ENCODE measurements at regions not wholly inside any gene's neighbourhood (a gene's known extent, or its start where the extent isn't known, plus 50 kb on each side); places are given as distances from the start of the nearest gene placed in this dataset.

- TF ChIP-seq CTCF (IDR thresholded peaks at IDR 0.05) = no peak
- TF ChIP-seq POLR2A (IDR thresholded peaks at IDR 0.05) = no peak
These were observed 555.1 kb downstream of the EBF1 start for GRCh38 chr5:158544388-158545339.

Data from lower leg skin (tissue), 3 donors.